HK-2 (cell line): ENCODE measurements at regions not wholly inside any gene's neighbourhood (a gene's known extent, or its start where the extent isn't known, plus 50 kb on each side); places are given as distances from the start of the nearest gene placed in this dataset.
"Not testable (repeated sequence)": the region's sequence is repeated elsewhere in the genome, so short reads cannot be mapped to it uniquely, and the experiment has no call there.

Source experiments
- DNase-seq: peaks from one replicate; pipeline ENCODE4 v3.0.0-alpha.2; 2018; ENCODE audit not compliant: unreplicated experiment

DNA sequence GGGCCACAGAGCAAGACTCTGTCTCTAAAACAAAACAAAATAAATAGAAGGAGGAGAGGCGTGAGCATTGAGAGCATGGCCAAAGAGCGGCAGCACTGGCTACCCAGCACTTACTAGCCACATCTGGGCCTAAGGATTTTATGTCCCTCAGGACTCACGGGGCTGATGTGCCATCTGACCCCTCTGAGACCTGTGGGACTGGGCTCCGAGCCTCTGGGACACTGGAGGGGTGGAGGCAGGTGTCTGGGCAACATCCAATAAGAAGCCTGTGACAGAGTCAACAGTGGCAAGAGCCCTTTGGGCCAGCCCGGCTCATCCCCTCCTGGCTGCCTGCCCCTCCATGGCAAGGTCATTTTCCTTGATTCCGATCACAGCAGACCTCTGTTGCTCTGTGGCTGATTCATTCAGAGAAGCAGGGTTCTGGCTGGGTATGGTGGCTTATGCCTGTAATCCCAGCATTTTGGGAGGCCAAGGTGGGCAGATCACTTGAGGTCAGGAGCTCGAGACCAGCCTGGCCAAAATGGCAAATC lies 60.7 kb downstream of the RRM2 start:
- no peak for DNase-seq

DNA sequence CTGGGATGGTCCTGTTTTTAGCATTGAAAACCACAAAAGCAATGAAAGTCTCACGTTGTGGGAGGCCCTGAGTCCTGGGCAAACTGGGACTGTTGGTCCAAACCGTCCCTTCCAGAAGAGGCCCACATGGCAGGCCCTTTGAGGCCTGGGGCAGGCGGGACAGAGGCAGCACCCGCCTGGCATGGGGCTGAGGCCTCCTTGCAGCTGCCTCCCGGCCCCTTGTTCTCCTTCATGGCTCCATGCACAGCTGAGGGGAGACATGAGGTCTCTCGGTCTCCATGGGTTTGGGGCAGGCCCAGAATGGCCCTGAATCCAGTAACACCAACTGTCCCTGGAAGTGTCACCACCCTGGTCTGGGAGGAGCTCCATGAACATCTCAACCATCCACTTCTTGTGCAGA lies 61.9 kb downstream of the RRM2 start:
- DNase-seq, result no peak

DNA sequence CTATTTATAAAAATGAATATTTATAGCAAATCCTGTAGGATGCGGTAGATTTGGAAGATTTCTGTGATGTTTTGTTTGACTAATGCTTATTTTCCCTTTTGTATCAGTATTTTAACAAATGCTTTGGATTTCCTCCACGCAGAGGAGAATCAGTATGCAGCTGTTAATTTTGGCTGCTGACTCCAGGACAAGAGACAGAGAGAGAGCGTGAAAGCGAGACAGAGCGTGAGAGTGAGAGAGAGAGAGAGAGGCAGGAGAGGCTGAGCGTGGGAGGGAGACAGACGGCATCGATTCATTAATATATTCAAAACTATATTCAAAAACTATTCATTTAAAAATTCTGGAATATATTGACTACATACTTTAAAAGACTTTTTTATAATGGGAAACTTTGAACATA lies 62.5 kb downstream of the RRM2 start:
- DNase-seq, result no peak

DNA sequence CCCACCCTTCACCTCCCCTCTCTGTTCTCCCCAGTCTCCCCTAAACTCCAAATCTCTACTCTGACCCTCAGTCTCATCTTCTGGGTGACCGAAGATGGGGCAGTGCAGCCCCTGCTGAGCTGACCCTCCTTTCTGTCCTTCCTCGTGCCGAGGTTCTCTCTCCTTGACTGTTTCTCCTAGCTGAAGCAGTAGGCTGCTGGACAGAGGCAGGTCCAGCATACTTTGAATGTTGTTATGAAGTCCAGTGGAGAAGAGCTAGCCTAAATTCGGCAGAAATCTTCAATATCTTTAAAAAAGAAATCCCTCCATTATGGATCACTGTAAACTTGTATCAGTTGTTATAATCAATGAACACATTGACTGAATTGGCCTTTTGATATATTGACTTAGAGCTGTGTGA lies 63.2 kb downstream of the RRM2 start:
- no peak for DNase-seq

DNA sequence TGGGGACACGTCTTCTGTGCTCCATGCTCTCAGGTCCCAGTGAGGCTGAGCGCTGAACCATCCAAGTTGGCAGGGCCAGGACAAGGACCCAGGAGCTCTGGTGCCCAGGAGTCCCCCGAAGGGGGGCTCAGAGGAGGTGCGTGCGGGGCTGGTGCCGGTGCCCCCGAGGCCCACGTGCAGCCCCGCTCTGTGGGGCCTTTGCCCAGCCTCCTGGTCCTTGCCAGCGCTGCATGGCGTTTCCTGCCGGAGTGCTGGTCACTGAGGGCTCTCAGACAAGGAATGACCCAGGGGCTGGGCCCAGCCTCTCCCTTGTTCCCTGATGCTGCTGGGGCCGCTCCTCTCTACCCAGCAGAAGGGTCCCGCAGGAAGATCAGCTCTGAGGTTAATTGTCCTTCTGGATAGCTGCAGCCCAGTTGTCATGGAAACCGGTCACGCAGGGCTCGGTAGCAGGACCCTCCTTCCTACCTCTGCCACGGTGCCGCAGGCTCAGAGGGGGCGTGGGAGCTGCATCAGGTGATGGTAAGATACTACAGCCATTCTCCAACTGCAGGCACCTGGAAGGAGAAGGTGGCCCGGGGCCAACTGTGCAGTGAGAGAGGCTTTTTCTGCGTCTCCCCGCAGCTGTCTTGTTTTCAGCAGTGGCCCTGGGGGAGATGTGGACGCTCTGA lies 64.5 kb downstream of the RRM2 start:
- DNase-seq, result no peak

DNA sequence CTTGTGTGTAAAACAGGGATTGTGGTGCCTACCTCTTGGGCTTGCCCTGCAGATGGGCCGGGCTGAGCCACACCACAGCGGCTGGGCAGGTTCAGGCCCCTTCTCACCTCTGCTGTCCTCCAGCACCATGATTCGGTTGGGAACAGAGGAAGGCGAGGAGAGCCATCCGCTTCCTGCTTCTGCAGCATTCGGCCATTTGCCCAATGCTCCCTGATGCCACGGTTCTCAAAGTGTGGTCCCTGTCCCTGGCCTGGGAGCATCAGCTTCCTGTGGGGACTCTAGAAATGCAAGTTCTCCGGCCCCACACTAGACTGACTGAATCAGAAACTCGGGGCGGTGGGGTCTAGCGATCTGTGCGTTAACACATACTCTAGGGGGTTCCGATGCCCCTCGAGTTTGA lies 65.1 kb downstream of the RRM2 start:
- no peak for DNase-seq

DNA sequence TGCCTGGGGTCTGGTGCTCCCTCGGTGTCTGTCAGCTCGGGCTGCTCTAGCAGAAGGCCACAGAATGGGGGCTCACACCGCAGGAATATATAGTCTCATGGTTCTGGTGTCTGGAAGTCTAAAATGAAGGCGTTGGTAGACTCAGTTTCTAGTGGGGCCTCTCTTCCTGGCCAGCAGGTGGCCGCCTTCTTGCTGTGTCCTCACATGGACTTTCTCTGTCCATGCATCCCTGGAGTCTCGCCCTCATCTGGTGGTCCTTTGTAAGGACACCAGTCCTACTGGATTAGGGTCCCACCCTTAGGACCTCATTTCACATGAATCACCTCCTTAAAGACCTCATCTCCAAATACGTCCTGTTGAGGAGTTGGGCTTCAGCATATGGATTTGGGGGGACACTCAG lies 65.7 kb downstream of the RRM2 start:
- peak; percentile 14 for DNase-seq

DNA sequence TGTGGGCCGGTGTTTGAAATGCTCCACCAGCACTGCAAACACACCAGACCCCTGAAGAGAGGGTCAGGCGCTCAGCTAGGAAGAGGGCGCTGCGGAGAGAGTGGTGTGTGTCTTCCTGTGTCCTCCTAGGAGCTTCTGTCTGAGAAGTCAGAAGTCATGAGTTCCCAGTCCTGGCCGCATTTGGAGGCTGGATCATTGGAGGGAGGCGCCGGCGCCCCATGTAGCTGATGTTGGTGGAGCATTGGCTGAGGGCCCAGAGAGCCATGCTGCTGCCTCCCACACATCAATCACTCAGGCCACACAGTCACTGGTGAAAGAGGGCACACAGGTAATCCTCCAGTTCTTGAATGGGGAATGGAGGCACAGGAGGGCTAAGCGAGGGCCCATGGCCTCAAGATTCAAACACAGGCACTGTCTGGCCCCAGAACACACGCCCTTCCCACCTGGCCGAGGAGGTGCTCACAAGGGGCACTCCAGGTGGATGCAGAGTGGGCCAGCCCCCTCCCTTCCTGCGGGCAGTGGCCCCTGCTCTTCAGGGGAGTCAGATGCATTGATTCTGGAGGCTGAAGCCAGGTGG lies 66.3 kb downstream of the RRM2 start:
- no peak for DNase-seq

DNA sequence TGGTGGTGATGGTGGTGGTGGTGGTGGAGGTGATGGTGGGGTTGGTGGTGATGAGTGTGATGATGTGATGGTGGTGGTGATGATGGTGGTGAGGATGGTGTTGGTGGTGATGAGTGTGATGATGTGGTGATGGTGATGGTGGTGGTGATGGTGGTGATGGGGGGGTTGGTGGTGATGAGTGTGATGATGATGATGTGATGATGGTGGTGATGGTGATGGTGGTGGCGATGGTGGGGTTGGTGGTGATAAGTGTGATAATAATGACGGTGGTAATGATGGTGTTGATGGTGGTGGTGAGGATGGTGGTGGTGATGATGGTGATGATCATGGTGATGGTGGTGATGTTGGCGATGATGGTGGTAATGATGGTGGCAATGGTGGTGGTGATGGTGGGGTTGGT lies 67.7 kb downstream of the RRM2 start:
- DNase-seq, result no peak

DNA sequence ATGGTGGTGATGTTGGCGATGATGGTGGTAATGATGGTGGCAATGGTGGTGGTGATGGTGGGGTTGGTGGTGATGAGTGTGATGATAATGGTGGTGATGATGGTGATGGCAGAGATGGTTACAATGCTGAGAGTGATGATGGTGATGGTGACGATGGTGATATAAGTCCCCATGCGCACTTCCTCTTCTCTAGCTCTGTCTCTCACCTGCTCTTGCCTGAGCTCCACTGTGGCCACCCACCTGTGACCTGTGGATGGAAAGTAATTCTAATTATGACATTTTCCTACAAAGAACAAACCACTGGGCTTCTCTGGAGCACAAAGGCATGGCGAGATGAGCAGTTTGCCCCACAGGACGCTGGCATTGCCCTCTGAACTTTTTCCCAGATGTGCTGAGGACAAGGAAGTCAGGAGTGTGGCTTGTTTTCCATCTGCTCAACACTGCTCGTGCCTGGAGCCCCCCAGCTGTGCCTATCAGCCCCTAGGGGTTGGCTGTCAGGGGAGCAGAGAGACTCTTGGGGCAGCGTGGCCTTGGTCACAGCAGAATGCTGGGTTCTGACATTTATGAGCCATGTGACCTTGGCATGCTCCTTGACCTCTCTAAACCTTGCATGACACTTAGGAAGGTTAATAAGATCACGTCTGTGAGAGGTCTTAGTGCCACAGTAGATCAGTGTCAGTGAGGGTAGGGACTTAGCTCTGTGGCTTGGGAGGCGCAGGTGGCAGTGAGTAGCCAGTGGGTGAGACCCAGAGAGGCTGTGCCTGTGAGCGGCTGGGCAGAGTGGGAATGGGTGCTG lies 68.4 kb downstream of the RRM2 start:
- no peak for DNase-seq

DNA sequence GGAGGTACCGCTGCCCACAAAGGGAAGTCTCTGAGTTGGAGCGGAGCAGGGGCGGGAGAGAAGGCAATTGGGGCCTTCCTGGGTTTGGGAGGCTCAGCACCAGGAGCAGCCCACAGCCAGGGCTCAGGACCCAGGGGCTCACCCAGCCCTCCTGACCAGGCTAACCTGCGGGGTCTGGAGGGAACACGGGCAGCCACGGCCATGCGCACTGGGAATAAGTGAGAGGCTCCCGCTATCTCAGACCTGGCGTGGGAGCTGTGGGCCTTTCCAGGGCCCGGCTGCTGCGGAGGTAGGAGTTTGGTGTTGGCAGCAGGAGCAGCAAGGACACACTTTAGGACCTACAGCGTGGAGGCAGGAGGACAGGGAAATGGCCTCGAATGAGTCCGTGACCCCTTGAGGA lies 69.0 kb downstream of the RRM2 start:
- DNase-seq, result no peak

DNA sequence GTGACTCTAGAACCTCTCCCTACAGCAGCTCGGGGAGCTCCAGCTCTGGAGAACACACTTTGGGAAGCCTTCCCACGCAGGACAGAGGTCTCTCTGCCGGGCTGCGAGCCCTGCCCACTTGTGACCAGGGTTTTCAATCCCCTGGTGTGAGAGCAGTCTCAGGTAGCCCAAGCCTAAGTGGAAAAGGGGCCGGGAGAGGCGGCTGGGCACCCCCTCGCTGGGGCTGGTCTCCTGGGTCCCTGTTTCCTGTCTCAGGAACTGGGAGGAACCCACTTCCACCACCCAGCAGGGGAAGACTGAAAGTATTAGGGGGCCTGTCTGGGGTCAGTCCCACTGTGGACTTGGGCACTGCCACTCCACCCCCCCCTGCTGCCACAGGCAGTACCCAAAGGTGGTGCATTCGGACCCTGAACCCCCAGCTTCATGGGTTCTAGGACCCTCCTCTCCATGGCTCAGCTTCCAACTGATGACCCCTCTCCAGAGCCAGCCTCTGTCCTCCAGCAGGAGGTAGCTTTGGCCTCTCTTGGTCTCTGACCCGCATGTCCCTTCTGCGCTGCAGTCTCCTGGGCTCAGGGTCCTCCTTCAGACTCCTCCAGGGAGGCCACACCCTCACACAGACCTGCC lies 70.0 kb downstream of the RRM2 start:
- no peak for DNase-seq

DNA sequence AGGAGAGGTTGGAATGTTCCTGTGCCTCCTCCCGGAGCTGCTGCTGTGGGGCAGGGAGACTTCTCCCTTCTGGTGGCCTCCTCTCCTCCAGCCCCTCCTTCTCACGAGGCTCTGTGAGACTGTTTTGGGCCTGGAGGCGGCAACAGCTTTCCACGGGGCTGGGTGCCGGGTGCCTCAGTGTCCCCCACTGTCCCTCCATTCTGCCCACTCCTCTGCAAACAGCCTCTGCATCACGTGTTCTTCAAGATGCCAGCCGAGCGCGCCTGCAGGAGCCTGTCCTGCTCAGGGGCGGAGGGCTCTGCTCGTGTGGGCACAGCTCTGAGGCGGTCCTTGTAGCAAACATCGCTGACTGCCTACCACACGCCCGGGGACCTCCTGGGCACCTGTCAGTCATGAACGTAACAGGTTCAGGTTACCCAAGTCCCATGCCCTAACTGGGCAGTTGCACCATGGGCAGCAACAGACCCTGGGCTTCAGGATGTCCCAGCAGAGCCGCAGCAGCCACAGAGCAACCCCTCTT lies 70.8 kb downstream of the RRM2 start:
- DNase-seq, result no peak

DNA sequence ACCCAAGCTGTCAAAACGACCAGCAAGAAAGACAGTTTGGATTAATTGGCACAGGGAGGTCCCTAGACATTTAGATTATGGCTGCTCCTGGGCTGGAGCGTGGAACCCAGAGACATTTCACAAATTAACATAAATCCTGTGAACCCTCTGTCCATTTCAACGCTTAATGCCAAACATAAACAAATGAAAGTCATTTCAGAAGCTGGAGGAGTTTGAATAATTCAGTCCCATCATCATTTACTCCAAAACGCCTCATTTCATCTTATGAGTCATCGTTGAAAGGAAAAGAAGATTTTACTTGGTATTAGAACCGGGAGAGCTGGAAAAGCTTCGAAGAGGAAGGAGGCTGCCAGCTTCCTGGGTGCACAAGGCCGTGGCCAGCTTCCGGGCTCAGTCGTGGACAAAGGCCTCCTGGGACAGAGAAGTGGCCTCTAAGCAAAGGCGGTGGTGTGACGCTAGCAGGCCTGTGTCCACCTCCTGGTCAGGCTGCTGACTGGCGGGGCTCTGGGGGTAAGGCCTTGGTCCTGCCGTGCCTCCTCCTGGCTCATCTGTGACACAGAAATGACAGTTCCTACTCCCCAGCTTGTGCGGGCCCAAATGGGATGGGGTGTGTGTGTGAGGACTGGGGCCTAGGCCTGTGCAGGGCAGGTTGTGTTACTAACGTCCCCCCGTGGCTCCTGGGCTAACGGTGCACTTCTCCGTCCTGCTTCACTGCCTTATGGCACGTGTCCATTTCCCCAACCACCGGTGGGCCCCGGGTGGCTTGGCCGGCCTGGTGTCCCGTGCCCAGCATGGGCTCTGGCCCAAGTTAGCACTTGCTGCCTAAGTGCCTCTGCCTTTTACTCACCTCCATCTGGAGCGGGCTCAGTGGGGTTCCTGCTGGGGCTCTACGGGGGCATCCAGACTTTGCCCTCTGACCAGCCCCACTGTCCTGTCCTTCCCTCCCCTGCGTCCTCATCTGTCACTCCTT lies 71.6 kb downstream of the RRM2 start:
- DNase-seq, result no peak

DNA sequence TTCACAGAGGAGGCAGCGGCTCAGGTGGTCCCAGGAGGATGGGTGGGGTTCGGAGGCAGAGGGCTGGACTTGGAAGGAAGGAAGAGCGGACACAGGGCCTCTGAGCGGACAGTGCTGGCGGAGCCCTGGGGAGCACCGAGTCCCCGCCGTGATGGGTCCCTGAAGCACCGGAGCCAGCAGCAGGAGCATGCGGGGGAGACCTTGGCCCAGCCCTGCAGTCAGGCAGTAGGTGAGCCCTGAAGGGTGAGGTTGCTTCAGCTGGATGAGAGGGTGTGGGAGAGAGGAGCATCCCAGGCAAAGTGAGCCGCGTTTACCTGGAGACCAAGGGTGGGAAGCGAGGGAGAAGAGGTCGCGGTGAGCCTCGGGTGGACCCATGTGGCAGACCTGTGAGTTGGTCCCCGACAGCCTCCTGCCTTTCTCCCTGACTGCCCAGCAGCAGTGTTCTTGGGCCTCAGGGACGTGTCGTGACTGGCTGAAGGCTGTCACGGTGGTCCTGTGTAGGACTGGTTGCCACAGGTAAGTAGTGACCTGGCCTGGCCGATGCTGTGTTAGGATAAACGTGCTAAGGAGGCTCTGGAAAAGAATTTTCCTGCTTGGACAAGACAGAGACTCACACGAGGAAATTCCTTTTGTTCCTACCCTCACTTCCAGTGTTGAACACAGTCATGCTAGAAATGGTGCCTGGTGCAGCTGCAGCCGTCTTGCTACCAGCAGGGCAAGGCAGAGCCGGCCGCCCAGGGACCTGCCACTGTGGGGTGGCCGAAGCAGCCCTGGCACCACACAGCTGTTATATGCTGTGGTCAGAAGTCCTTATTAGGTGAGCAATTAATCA lies 73.0 kb downstream of the RRM2 start:
- no peak for DNase-seq

DNA sequence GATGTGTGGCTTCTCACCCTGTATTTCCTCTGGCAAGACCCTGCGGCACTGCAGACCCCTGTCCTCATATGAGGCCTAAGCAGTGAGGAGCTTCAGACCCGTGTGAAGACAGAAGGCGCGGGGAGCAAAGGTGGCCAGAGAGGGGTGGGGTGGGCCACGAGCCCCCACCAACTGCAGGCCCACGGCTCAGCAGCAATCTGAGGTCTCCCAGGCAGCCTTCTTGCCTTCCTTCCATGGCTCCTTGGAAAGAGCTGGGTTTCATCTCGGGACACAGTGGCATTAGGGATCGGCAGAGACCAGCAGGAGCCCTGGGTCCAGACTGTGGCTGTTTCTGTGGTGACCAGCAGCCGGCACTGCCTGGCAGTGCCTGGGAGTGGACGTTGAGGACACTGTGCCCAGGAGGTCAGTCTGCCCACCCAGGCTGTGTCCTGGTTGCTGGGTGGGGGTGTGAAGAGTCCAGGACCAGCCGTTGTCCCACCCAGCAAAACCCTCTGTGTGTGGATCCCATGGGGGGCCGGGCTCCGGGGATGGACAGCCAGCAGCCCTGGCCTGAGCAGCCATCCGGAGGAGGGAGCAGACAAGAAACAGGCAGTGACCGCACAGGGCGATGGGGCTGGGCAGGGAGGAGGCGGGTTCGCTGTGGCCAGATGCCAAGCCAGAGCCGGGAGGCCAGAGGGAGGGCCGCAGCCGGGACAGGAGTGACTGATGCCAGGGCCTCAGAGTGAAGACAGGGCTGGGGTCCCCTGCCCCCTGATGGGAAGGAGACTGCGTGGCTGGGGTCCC lies 73.8 kb downstream of the RRM2 start:
- DNase-seq, result no peak

DNA sequence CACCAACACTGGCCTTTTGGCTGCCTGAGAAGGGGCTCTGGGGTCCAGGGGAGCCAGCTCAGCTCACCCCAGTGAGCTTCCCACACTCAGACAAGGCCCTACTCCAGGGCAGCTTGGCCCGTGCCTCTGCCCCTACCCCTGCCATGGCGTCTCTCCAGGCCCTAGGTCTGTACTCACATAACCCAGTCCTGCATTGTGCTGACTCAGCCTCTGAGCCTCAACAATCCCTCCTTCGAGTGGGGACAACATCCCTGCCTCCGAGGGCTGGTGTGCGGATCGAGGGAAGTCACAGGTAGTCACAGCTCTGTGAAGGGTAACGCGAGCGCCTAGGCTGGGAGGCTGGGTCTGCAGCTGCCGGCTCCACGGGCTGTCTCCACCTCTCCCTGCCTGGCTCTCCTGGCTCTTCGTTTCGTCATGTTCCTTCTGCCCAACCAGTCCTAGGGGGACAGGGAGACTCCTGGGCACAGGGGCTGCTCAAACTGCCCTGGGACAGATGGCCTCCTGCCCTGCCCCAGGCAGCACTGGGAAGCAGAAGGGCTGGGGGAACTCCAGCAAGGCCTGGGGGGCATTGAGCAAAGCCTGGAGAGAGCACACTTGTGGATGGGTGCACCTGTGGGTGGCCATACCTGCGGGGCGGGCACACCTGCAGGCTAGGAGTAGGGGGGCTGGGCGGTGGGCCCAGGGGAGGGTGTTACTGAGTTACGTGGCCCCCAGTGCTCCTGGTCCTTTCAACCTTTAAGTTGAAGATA lies 74.6 kb downstream of the RRM2 start:
- no peak for DNase-seq

DNA sequence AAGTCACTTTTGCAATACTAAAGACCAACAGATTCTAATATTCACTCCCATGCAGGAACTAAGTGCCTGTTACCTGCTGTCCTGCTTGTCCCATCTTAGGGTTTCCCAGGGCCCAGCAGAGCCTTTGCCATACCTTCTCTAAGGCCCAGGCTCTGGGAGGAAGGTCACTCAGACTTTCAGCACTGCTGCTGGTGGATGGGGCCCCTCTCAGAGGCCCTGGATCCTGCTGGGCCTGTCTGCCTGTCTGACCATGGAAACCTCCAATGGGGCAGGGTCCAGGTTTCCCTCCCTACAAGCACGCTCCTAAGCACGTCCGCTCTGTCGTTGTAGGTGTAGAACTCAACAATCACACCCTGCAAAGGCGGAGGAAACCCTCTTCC lies 75.1 kb downstream of the RRM2 start:
- DNase-seq, result no peak

DNA sequence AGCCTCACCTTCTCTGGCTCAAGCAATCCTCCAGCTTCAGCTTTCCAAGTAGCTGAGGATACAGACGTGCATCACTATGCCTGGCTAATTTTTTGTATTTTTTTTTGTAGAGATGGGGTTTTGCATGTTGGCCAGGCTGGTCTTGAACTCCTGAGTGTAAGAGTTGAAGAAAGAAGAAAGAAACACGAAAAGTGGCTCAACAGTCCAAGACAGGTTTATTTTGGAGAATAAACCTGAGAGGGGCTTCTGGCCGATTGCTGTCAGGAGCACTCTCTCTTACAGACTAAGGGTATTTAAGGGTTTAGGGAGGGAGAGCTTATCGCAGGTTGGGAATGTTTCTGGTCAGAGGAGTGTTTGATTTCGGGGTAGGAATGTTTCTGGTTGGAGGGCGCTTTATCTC lies 75.9 kb downstream of the RRM2 start:
- not testable (repeated sequence) for DNase-seq
